ENCODE measurements at regions not wholly inside any gene's neighbourhood (a gene's known extent, or its start where the extent isn't known, plus 50 kb on each side); places are given as distances from the start of the nearest gene placed in this dataset.

GRCh38 chr20:48394415-48395081 lies 433.3 kb downstream of the PREX1 start (continued):
- TF ChIP-seq ZNF691 (CRISPR knock-in tag; IDR thresholded peaks at IDR 0.05; ENCODE audit: borderline replicate concordance, low read depth) (no peak), ELF4 (CRISPR knock-in tag; IDR thresholded peaks at IDR 0.05; ENCODE audit: borderline replicate concordance) (no peak), FOXA3 (CRISPR knock-in tag; IDR thresholded peaks at IDR 0.05) (peak; percentile 72), MAZ (IDR thresholded peaks at IDR 0.05; ENCODE audit: borderline replicate concordance, low read depth, low read length) (no peak), MAZ (CRISPR knock-in tag; IDR thresholded peaks at IDR 0.05; ENCODE audit: low read depth) (0 out of 2 replicates have a peak, but pooled peaks have one; percentile 34), STAT5B (CRISPR knock-in tag; IDR thresholded peaks at IDR 0.05) (no peak), ZNF510 (CRISPR knock-in tag; IDR thresholded peaks at IDR 0.05; ENCODE audit: low read depth) (no peak), SNAPC4 (CRISPR knock-in tag; IDR thresholded peaks at IDR 0.05) (peak; percentile 61; the same call in 1 of the 2 replicates), ISL2 (CRISPR knock-in tag; IDR thresholded peaks at IDR 0.05) (peak; percentile 86), ZNF263 (CRISPR knock-in tag; IDR thresholded peaks at IDR 0.05) (peak; percentile 70; the same call in 1 of the 2 replicates), ZNF235 (CRISPR knock-in tag; IDR thresholded peaks at IDR 0.05; ENCODE audit: borderline replicate concordance) (peak; percentile 50; the same call in 1 of the 2 replicates), ZNF136 (CRISPR knock-in tag; IDR thresholded peaks at IDR 0.05; ENCODE audit: low read depth) (no peak), ZNF605 (CRISPR knock-in tag; IDR thresholded peaks at IDR 0.05) (0 out of 2 replicates have a peak, but pooled peaks have one; percentile 20), RFX3 (CRISPR knock-in tag; IDR thresholded peaks at IDR 0.05) (no peak), BCL6 (CRISPR knock-in tag; IDR thresholded peaks at IDR 0.05) (peak; percentile 80), ZNF138 (CRISPR knock-in tag; IDR thresholded peaks at IDR 0.05; ENCODE audit: low read depth) (no peak), PRDM10 (CRISPR knock-in tag; IDR thresholded peaks at IDR 0.05; ENCODE audit: low read depth) (0 out of 2 replicates have a peak, but pooled peaks have one; percentile 29), MYNN (CRISPR knock-in tag; IDR thresholded peaks at IDR 0.05; ENCODE audit: low read depth) (no peak)
- TF ChIP-seq, protein P1, sequence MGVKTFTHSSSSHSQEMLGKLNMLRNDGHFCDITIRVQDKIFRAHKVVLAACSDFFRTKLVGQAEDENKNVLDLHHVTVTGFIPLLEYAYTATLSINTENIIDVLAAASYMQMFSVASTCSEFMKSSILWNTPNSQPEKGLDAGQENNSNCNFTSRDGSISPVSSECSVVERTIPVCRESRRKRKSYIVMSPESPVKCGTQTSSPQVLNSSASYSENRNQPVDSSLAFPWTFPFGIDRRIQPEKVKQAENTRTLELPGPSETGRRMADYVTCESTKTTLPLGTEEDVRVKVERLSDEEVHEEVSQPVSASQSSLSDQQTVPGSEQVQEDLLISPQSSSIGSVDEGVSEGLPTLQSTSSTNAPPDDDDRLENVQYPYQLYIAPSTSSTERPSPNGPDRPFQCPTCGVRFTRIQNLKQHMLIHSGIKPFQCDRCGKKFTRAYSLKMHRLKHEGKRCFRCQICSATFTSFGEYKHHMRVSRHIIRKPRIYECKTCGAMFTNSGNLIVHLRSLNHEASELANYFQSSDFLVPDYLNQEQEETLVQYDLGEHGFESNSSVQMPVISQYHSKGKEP (CRISPR knock-in tag; IDR thresholded peaks at IDR 0.05) = no peak; the same call in 1 of the 2 replicates
